Activated CD8-positive, alpha-beta memory T cell treated with anti-CD3 and anti-CD28 coated beads, Interleukin-2, amount 10 ng/mL, durations not matched to agents 7 days and 5 days (primary cell): ENCODE measurements at regions not wholly inside any gene's neighbourhood (a gene's known extent, or its start where the extent isn't known, plus 50 kb on each side); places are given as distances from the start of the nearest gene placed in this dataset.
"Not testable (repeated sequence)": the region's sequence is repeated elsewhere in the genome, so short reads cannot be mapped to it uniquely, and the experiment has no call there.

Experiments
- ATAC-seq: fragments of 150-1000 bp; cut with Tn5 transposase; one replicate; pipeline ENCODE4 v1.10.0; 2021; ENCODE audit warnings: moderate library complexity
- CTCF ChIA-PET: fragments of 350-600 bp; sonication (Branson Sonifier 250); formaldehyde crosslinking; loops from one replicate; lab custom pipeline; 2021; ENCODE audit warnings: antibody characterized with exemption; lab: Charles Lee
- DNase-seq: peaks from one replicate; pipeline ENCODE4 v3.0.0-alpha.2; 2020
- H3K27ac Mint-ChIP-seq: one replicate; pipeline ENCODE4 v1.8.0; 2021; ENCODE audit warnings: mild to moderate bottlenecking, mixed read lengths
- H3K27me3 Mint-ChIP-seq: one replicate; pipeline ENCODE4 v1.8.0; 2021; ENCODE audit warnings: mixed read lengths
- H3K36me3 Mint-ChIP-seq: one replicate; pipeline ENCODE4 v1.8.0; 2021; ENCODE audit warnings: mild to moderate bottlenecking, mixed read lengths
- H3K4me1 Mint-ChIP-seq: one replicate; pipeline ENCODE4 v1.8.0; 2021; ENCODE audit warnings: mixed read lengths
- H3K4me3 Mint-ChIP-seq: one replicate; pipeline ENCODE4 v1.8.0; 2021; ENCODE audit warnings: mild to moderate bottlenecking, moderate library complexity, mixed read lengths
- H3K9me3 Mint-ChIP-seq: one replicate; pipeline ENCODE4 v1.8.0; 2022; ENCODE audit warnings: low read depth, mixed read lengths

GRCh38 chr2:174681099-174682006 lies 82.9 kb downstream of the CHRNA1 start:
- ATAC-seq (no peak), DNase-seq (no peak)

GRCh38 chr2:174680221-174680620 lies 82.6 kb upstream of the WIPF1 start:
- no peaks in the 10 kb centered on the region for H3K9me3 Mint-ChIP-seq
- peak overlapping the region; percentile 48 for H3K27ac Mint-ChIP-seq
- peaks cover 69% of the 10 kb centered on the region for H3K4me1 Mint-ChIP-seq

More at GRCh38 chr2:174681099-174682006, 82.9 kb downstream of the CHRNA1 start:
- Mint-ChIP-seq H3K27ac (peak overlapping the region; percentile 79), H3K4me1 (peaks cover 68% of the 10 kb centered on the region), H3K4me3 (peak overlapping the region; percentile 76), H3K9me3 (no peaks in the 10 kb centered on the region), H3K27me3 (no peaks in the 10 kb centered on the region), H3K36me3 (peaks cover 28% of the 10 kb centered on the region)
- CTCF ChIA-PET = interaction anchor here (0.9 to 9.2 kb wide), 11 partner anchors 12 to 196 kb away, joined by 3 to 122 read pairs (median 5); no protein-coding TSS in a partner anchor

GRCh38 chr2:174678395-174678794 lies 80.8 kb upstream of the WIPF1 start:
- no peak overlapping the region for H3K27ac Mint-ChIP-seq
- no peak overlapping the region for H3K4me3 Mint-ChIP-seq
- peaks cover 46% of the 10 kb centered on the region for H3K36me3 Mint-ChIP-seq
- H3K4me1 Mint-ChIP-seq = peaks cover 55% of the 10 kb centered on the region
- CTCF ChIA-PET = interaction anchor here (0.6 to 1.5 kb wide), 3 partner anchors 36 to 74 kb away, joined by 3 to 4 read pairs (median 3); no protein-coding TSS in a partner anchor
- H3K27me3 Mint-ChIP-seq = no peaks in the 10 kb centered on the region
- H3K9me3 Mint-ChIP-seq = no peaks in the 10 kb centered on the region
- DNase-seq = no peak
- ATAC-seq = no peak

More at GRCh38 chr2:174680221-174680620, 82.6 kb upstream of the WIPF1 start:
- H3K4me3 Mint-ChIP-seq = peak overlapping the region; percentile 76
- no peaks in the 10 kb centered on the region for H3K27me3 Mint-ChIP-seq
- H3K36me3 Mint-ChIP-seq = peaks cover 34% of the 10 kb centered on the region
- ATAC-seq (no peak), DNase-seq (no peak)
- CTCF ChIA-PET = interaction anchor here (1.0 to 1.7 kb wide), 8 partner anchors 8 to 206 kb away, joined by 3 to 7 read pairs (median 4); no protein-coding TSS in a partner anchor

- DNase-seq = no peak
- CTCF ChIA-PET = no interaction called here
- no peak overlapping the region for H3K4me3 Mint-ChIP-seq
- H3K9me3 Mint-ChIP-seq = no peaks in the 10 kb centered on the region
- peak overlapping the region; percentile 26 for H3K27ac Mint-ChIP-seq
- ATAC-seq = peak; percentile 51
- H3K36me3 Mint-ChIP-seq = peaks cover 62% of the 10 kb centered on the region
- H3K27me3 Mint-ChIP-seq = no peaks in the 10 kb centered on the region
- H3K4me1 Mint-ChIP-seq = peaks cover 43% of the 10 kb centered on the region
Measured at GRCh38 chr2:174675615-174676014, 78.0 kb upstream of the WIPF1 start.

- peaks cover 28% of the 10 kb centered on the region for H3K4me1 Mint-ChIP-seq
- peaks cover 54% of the 10 kb centered on the region for H3K36me3 Mint-ChIP-seq
- no peak for ATAC-seq
- CTCF ChIA-PET = interaction anchor here (0.8 to 1.1 kb wide), 4 partner anchors 15 to 75 kb away, joined by 3 to 4 read pairs (median 4); no protein-coding TSS in a partner anchor
- H3K27me3 Mint-ChIP-seq = no peaks in the 10 kb centered on the region
- DNase-seq = no peak
- no peak overlapping the region for H3K4me3 Mint-ChIP-seq
- H3K27ac Mint-ChIP-seq = no peak overlapping the region
- H3K9me3 Mint-ChIP-seq = no peaks in the 10 kb centered on the region
Measured at GRCh38 chr2:174673876-174674275, 76.3 kb upstream of the WIPF1 start.

GRCh38 chr2:174673440-174673839 lies 75.8 kb upstream of the WIPF1 start:
- no peak overlapping the region for H3K27ac Mint-ChIP-seq
- no peak for ATAC-seq
- H3K4me1 Mint-ChIP-seq = peaks cover 24% of the 10 kb centered on the region
- no peak overlapping the region for H3K4me3 Mint-ChIP-seq
- no peaks in the 10 kb centered on the region for H3K27me3 Mint-ChIP-seq
- DNase-seq = no peak
- H3K36me3 Mint-ChIP-seq = peaks cover 54% of the 10 kb centered on the region
- no peaks in the 10 kb centered on the region for H3K9me3 Mint-ChIP-seq
- CTCF ChIA-PET = interaction anchor here (0.9 to 1.1 kb wide), 3 partner anchors 26 to 74 kb away, joined by 3 to 4 read pairs (median 4); no protein-coding TSS in a partner anchor

GRCh38 chr2:174671532-174671931 lies 73.9 kb upstream of the WIPF1 start:
- CTCF ChIA-PET, ATAC-seq, H3K9me3 Mint-ChIP-seq, H3K4me3 Mint-ChIP-seq, H3K27ac Mint-ChIP-seq, H3K27me3 Mint-ChIP-seq, DNase-seq: not testable (repeated sequence)
- Mint-ChIP-seq H3K36me3 (peaks cover 46% of the 10 kb centered on the region), H3K4me1 (peaks cover 19% of the 10 kb centered on the region)

- H3K9me3 Mint-ChIP-seq = no peaks in the 10 kb centered on the region
- H3K4me3 Mint-ChIP-seq = no peak overlapping the region
- H3K27me3 Mint-ChIP-seq = no peaks in the 10 kb centered on the region
- no peak for ATAC-seq
- H3K4me1 Mint-ChIP-seq = peaks cover 13% of the 10 kb centered on the region
- DNase-seq = no peak
- CTCF ChIA-PET = interaction anchor here (1.7 kb wide), 1 partner anchor 18 kb away, joined by 5 read pairs; no protein-coding TSS in a partner anchor
- H3K36me3 Mint-ChIP-seq = peaks cover 40% of the 10 kb centered on the region
- no peak overlapping the region for H3K27ac Mint-ChIP-seq
Measured at GRCh38 chr2:174670446-174670845, 72.8 kb upstream of the WIPF1 start.

- Mint-ChIP-seq H3K4me1 (peaks cover 13% of the 10 kb centered on the region), H3K9me3 (no peaks in the 10 kb centered on the region), H3K27ac (no peak overlapping the region), H3K27me3 (no peaks in the 10 kb centered on the region), H3K36me3 (peaks cover 33% of the 10 kb centered on the region), H3K4me3 (no peak overlapping the region)
- DNase-seq (no peak), ATAC-seq (no peak)
- CTCF ChIA-PET = interaction anchor here (0.8 to 1.7 kb wide), 4 partner anchors 12 to 25 kb away, joined by 3 to 5 read pairs (median 3); no protein-coding TSS in a partner anchor
Measured at GRCh38 chr2:174669336-174669735, 71.7 kb upstream of the WIPF1 start.

GRCh38 chr2:174668075-174668474 lies 70.5 kb upstream of the WIPF1 start:
- H3K36me3 Mint-ChIP-seq = peaks cover 21% of the 10 kb centered on the region
- H3K9me3 Mint-ChIP-seq = no peaks in the 10 kb centered on the region
- CTCF ChIA-PET = interaction anchor here (1.0 to 2.2 kb wide), 4 partner anchors 12 to 31 kb away, joined by 3 to 7 read pairs (median 4); no protein-coding TSS in a partner anchor
- no peak overlapping the region for H3K27ac Mint-ChIP-seq
- DNase-seq (no peak), ATAC-seq (no peak)
- no peaks in the 10 kb centered on the region for H3K27me3 Mint-ChIP-seq
- H3K4me3 Mint-ChIP-seq = no peak overlapping the region
- peaks cover 13% of the 10 kb centered on the region for H3K4me1 Mint-ChIP-seq

- H3K36me3 Mint-ChIP-seq = peaks cover 14% of the 10 kb centered on the region
- peaks cover 13% of the 10 kb centered on the region for H3K4me1 Mint-ChIP-seq
- H3K4me3 Mint-ChIP-seq = no peak overlapping the region
- no peaks in the 10 kb centered on the region for H3K27me3 Mint-ChIP-seq
- no peak for DNase-seq
- ATAC-seq = no peak
- CTCF ChIA-PET = interaction anchor here (0.8 to 2.2 kb wide), 7 partner anchors 10 to 32 kb away, joined by 3 to 7 read pairs (median 3); no protein-coding TSS in a partner anchor
- H3K27ac Mint-ChIP-seq = no peak overlapping the region
- H3K9me3 Mint-ChIP-seq = no peaks in the 10 kb centered on the region
Measured at GRCh38 chr2:174667250-174667860, 69.8 kb upstream of the WIPF1 start.

GRCh38 chr2:174666845-174667244 lies 69.2 kb upstream of the WIPF1 start:
- H3K27me3 Mint-ChIP-seq = no peaks in the 10 kb centered on the region
- DNase-seq (no peak), ATAC-seq (no peak)
- no peaks in the 10 kb centered on the region for H3K9me3 Mint-ChIP-seq
- CTCF ChIA-PET = interaction anchor here (0.8 to 2.2 kb wide), 7 partner anchors 11 to 64 kb away, joined by 3 to 7 read pairs (median 4); no protein-coding TSS in a partner anchor
- H3K4me1 Mint-ChIP-seq = peaks cover 13% of the 10 kb centered on the region
- peaks cover 10% of the 10 kb centered on the region for H3K36me3 Mint-ChIP-seq
- H3K27ac Mint-ChIP-seq = no peak overlapping the region
- H3K4me3 Mint-ChIP-seq = no peak overlapping the region

GRCh38 chr2:174666312-174666711 lies 68.7 kb upstream of the WIPF1 start:
- H3K36me3 Mint-ChIP-seq = peaks cover 12% of the 10 kb centered on the region
- ATAC-seq (no peak), DNase-seq (no peak)
- no peaks in the 10 kb centered on the region for H3K27me3 Mint-ChIP-seq
- CTCF ChIA-PET = interaction anchor here (1.2 to 2.2 kb wide), 5 partner anchors 13 to 63 kb away, joined by 3 to 7 read pairs (median 4); no protein-coding TSS in a partner anchor
- no peak overlapping the region for H3K4me3 Mint-ChIP-seq
- H3K4me1 Mint-ChIP-seq = peaks cover 15% of the 10 kb centered on the region
- no peaks in the 10 kb centered on the region for H3K9me3 Mint-ChIP-seq
- no peak overlapping the region for H3K27ac Mint-ChIP-seq
